HepG2 (cell line): ENCODE measurements at regions not wholly inside any gene's neighbourhood (a gene's known extent, or its start where the extent isn't known, plus 50 kb on each side); places are given as distances from the start of the nearest gene placed in this dataset.

Experiments used
- ATAC-seq: fragments of 200-7000 bp; cut with Tn5 transposase; 3 replicates; pipeline ENCODE4 v1.9.1; 2020; ENCODE audit warnings: mild to moderate bottlenecking, moderate library complexity
- BruUV-seq: library from RNA; stranded (reverse); fragments of 400-500 nt; replicated peaks from 2 replicates; lab custom pipeline; 2021; lab: Mats Ljungman, UMichigan
- CTCF ChIA-PET: fragments of 300-600 bp; formaldehyde crosslinking; extraction: SDS; loops from one replicate; lab custom pipeline; 2021; ENCODE audit warnings: low total read pairs, inconsistent platforms, low intra/inter-chr PET ratio; lab: Yijun Ruan, JAX
- POLR2A ChIA-PET: fragments of 350-600 bp; sonication (Branson Sonifier 250); formaldehyde crosslinking; loops from one replicate; lab custom pipeline; 2020; ENCODE audit warnings: antibody characterized with exemption, inconsistent platforms; lab: Yijun Ruan, JAX
- DNase-seq: peaks from one replicate; pipeline ENCODE4 v3.0.0-alpha.2; 2015; ENCODE audit warnings: low spot score
- FAIRE-seq: peaks from 3 replicates; lab custom pipeline; 2011; peaks lifted over from hg19 to GRCh38; lab: Jason Lieb, UNC
- H2AFZ ChIP-seq: one replicate; pipeline ENCODE4 v1.6.1; 2011; ENCODE audit warnings: low read length, inconsistent platforms
- H3K27ac ChIP-seq: fragments of 300-600 bp; 3 replicates; pipeline ENCODE4 v1.8.0; 2011; ENCODE audit warnings: mixed run types, mild to moderate bottlenecking, mixed read lengths, low read length, inconsistent platforms; ENCODE audit not compliant: insufficient read depth; ENCODE audit errors: extremely low read length
- H3K27me3 ChIP-seq, 2 experiments: fragments of 200-600 bp in 1 of 2; 2 replicates in 1 of 2; 3 replicates in 1 of 2; pipeline versions ENCODE4 v1.6.0 to v1.8.0; 2011; ENCODE audit warnings: low read length in 2 of 2, mild to moderate bottlenecking in 2 of 2, moderate library complexity in 2 of 2, inconsistent platforms in 1 of 2; ENCODE audit not compliant: insufficient read depth in 2 of 2, control insufficient read depth in 1 of 2
- H3K36me3 ChIP-seq, 2 experiments: fragments of 200-600 bp in 1 of 2; replicated peaks in 1 of 2; 2 replicates in 1 of 2; 3 replicates in 1 of 2; pipeline versions ENCODE4 v1.5.1 to v1.8.0; 2011; ENCODE audit warnings: low read length in 2 of 2, inconsistent platforms in 1 of 2; ENCODE audit not compliant: insufficient read depth in 2 of 2, control insufficient read depth in 1 of 2
- H3K4me1 ChIP-seq: 2 replicates; pipeline ENCODE4 v1.5.1; 2012; ENCODE audit warnings: low read length, inconsistent platforms; ENCODE audit not compliant: insufficient read depth
- H3K4me2 ChIP-seq: 2 replicates; pipeline ENCODE4 v1.6.0; 2011; ENCODE audit warnings: low read depth, low read length, inconsistent platforms
- H3K4me3 ChIP-seq, 3 experiments: fragments of 200-600 bp in 1 of 3; sonication (generic), shearing (Covaris generic) in 1 of 3; replicated peaks in 1 of 3; 2 replicates each; pipeline ENCODE4 v1.5.1; 2011 to 2016; ENCODE audit warnings: low read length in 3 of 3, inconsistent platforms in 2 of 3, low read depth in 2 of 3, mild to moderate bottlenecking in 2 of 3, control low read depth in 1 of 3, mixed read lengths in 1 of 3; ENCODE audit not compliant: insufficient read depth in 1 of 3
- H3K79me2 ChIP-seq: one replicate; pipeline ENCODE4 v1.6.1; 2011; ENCODE audit warnings: low read length, inconsistent platforms; ENCODE audit not compliant: insufficient read depth
- H3K9ac ChIP-seq: 2 replicates; pipeline ENCODE4 v1.6.0; 2011; ENCODE audit warnings: mild to moderate bottlenecking, low read depth, low read length, inconsistent platforms; ENCODE audit not compliant: insufficient read depth
- H3K9me3 ChIP-seq: 2 replicates; pipeline ENCODE4 v1.5.1; 2012; ENCODE audit warnings: mild to moderate bottlenecking, low read length
- H4K20me1 ChIP-seq: 2 replicates; pipeline ENCODE4 v1.6.0; 2011; ENCODE audit warnings: inconsistent platforms, mild to moderate bottlenecking, low read length, moderate library complexity; ENCODE audit not compliant: insufficient read depth
- E2F2 ChIP-seq: sonication (generic); formaldehyde crosslinking; IDR thresholded peaks from 2 replicates; pipeline ENCODE4 v1.4.0; 2020; ENCODE audit warnings: missing genetic modification reagents, borderline replicate concordance
- ELF3 ChIP-seq: IDR thresholded peaks from 2 replicates; pipeline ENCODE4 v1.6.1; 2016; ENCODE audit warnings: missing genetic modification reagents, missing compliant biosample characterization
- MLLT10 ChIP-seq: sonication (generic); formaldehyde crosslinking; IDR thresholded peaks from 2 replicates; pipeline ENCODE4 v1.4.0; 2020; ENCODE audit warnings: missing genetic modification reagents
- NFYC ChIP-seq: IDR thresholded peaks from 2 replicates; pipeline ENCODE4 v1.6.1; 2016; ENCODE audit warnings: missing genetic modification reagents, missing compliant biosample characterization
- RERE ChIP-seq: IDR thresholded peaks from 2 replicates; pipeline ENCODE4 v1.6.1; 2016; ENCODE audit warnings: low read depth, missing genetic modification reagents, missing compliant biosample characterization
- SP140L ChIP-seq: sonication (generic); formaldehyde crosslinking; IDR thresholded peaks from 2 replicates; pipeline ENCODE4 v1.4.0; 2020; ENCODE audit warnings: missing genetic modification reagents, borderline replicate concordance
- ZKSCAN5 ChIP-seq: sonication (generic); formaldehyde crosslinking; IDR thresholded peaks from 2 replicates; pipeline ENCODE4 v1.5.1; 2020; ENCODE audit warnings: mild to moderate bottlenecking, missing genetic modification reagents
- ZNF512 ChIP-seq: sonication (generic); formaldehyde crosslinking; IDR thresholded peaks from 2 replicates; pipeline ENCODE4 v1.4.0; 2020; ENCODE audit warnings: mild to moderate bottlenecking, missing genetic modification reagents
- ZNF687 ChIP-seq: sonication (generic); formaldehyde crosslinking; IDR thresholded peaks from 2 replicates; pipeline ENCODE4 v1.5.1; 2020; ENCODE audit warnings: mild to moderate bottlenecking, missing genetic modification reagents, moderate library complexity
- in situ Hi-C: cut with HindIII; loops from 2 replicates; pipeline ENCODE4 v1.10.0; 2017; ENCODE audit warnings: low pct_unique_long_range_greater_than_20kb; ENCODE audit not compliant: extremely low pct_ligation_motif_present
- intact Hi-C: fragments of 100-400 bp; cut with micrococcal nuclease; formaldehyde crosslinking; loops from one replicate; pipeline ENCODE4 v1.10.0; 2022; ENCODE audit not compliant: unreplicated experiment

- TF ChIP-seq ZKSCAN5 (CRISPR knock-in tag) (no peak), ZNF687 (no peak), NFYC (CRISPR knock-in tag) (no peak), ELF3 (CRISPR knock-in tag) (no peak), SP140L (CRISPR knock-in tag) (no peak), MLLT10 (CRISPR knock-in tag) (no peak)
These were observed 588.6 kb upstream of the MEF2C start (continued) for GRCh38 chr5:89471541-89471940.

- H3K4me1 ChIP-seq, result no peaks in the 10 kb centered on the region
- no peak overlapping the region for H3K27ac ChIP-seq
- POLR2A ChIA-PET, result no interaction called here
- H3K4me3 ChIP-seq, result no peak overlapping the region
- ATAC-seq (no peak), FAIRE-seq (no peak), DNase-seq (no peak)
- H3K9ac ChIP-seq, result no peak overlapping the region
- H3K36me3 ChIP-seq, result no peaks in the 10 kb centered on the region
- in situ Hi-C loops, result no loop called here
- H3K9me3 ChIP-seq, result no peaks in the 10 kb centered on the region
- H3K79me2 ChIP-seq, result no peaks in the 10 kb centered on the region
- H3K27me3 ChIP-seq, result no peaks in the 10 kb centered on the region
- intact Hi-C loops, result no loop called here
- CTCF ChIA-PET, result no interaction called here
- no TSS peak for BruUV-seq
- no peaks in the 10 kb centered on the region for H4K20me1 ChIP-seq
- H2AFZ ChIP-seq, result no peak overlapping the region
- H3K4me2 ChIP-seq, result no peak overlapping the region
- TF ChIP-seq RERE (CRISPR knock-in tag), result no peak
- no peak for TF ChIP-seq E2F2 (CRISPR knock-in tag)
- TF ChIP-seq ZNF512, result no peak
These were observed 588.1 kb upstream of the MEF2C start for GRCh38 chr5:89471115-89471514.
